GM18870 (cell line): ENCODE measurements at regions not wholly inside any gene's neighbourhood (a gene's known extent, or its start where the extent isn't known, plus 50 kb on each side); places are given as distances from the start of the nearest gene placed in this dataset.
A peak's percentile ranks its signal among the peaks of the same experiment; 100 is the strongest.
"Not testable (repeated sequence)": the region's sequence is repeated elsewhere in the genome, so short reads cannot be mapped to it uniquely, and the experiment has no call there.

Experiments
- ATAC-seq: cut with Tn5 transposase; IDR thresholded peaks from one replicate; pipeline ENCODE4 v1.9.1; 2021; ENCODE audit warnings: moderate library complexity; ENCODE audit not compliant: unreplicated experiment

- ATAC-seq = no peak
These were observed 83.3 kb upstream of the PDZD8 start for GRCh38 chr10:117458571-117458970.

- ATAC-seq = no peak
These were observed 82.7 kb upstream of the PDZD8 start for GRCh38 chr10:117457932-117458331.

GRCh38 chr10:117457071-117457810, 82.0 kb upstream of the PDZD8 start:
- ATAC-seq = no peak

DNA sequence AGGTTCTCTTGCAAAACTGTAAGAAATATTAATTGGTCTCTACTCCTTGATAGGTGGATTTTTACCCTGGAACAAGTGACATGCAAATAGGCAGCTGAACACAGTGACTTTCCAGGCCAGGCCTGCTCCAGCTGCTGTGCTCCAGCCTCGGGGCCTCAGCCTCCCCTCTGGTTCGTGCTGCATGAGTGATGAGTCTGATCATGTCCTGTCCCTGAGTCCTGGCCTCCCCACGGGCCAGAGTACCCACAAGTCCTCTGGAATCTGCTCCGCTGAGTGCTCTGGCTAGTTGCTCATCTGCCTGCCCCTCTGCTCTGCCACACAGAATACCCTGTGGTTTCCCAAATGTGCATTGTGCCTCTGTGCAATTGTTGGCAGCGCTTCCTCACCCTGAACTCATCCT, 80.1 kb upstream of the PDZD8 start:
- no peak for ATAC-seq

- ATAC-seq = no peak
These were observed 79.3 kb upstream of the PDZD8 start for GRCh38 chr10:117454502-117454901.

DNA sequence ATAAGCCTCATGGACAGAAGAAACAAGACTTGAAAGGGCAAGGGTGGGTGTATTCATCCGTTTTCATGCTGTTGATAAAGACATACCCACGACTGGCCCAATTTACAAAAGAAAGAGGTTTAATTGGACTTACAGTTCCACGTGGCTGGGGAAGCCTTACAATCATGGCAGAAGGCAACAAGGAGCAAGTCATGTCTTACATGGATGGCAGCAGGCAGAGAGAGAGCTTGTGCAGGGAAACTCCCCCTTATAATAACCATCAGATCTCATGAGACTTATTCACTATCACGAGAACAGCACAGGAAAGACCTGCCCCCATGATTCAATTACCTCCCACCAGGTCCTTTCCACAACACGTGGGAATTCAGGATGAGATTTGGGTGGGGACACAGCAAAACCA, 78.2 kb upstream of the PDZD8 start:
- ATAC-seq = not testable (repeated sequence)

DNA sequence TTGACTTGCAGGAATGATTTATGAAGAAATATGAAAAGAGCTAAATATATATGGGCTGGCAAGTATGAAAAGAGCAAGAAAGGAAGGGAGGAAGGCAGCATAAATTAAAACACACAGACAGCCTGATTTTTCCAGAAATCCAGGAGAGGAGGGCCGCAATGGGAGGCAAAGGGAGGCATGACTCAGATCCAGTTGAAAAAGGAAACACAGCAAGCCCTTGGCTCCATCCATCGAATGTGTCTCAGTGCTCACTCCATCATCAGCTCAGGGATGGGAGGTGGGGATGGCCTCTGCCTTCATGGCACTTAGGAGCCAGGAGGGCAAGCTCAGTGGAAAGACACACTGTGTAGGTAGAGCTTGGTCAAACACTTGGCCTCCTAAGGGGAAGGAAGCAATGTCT, 75.7 kb upstream of the PDZD8 start:
- ATAC-seq = no peak

GRCh38 chr10:117449636-117450035, 74.4 kb upstream of the PDZD8 start:
- ATAC-seq = no peak

GRCh38 chr10:117448802-117449201, 73.6 kb upstream of the PDZD8 start:
- ATAC-seq = no peak

DNA sequence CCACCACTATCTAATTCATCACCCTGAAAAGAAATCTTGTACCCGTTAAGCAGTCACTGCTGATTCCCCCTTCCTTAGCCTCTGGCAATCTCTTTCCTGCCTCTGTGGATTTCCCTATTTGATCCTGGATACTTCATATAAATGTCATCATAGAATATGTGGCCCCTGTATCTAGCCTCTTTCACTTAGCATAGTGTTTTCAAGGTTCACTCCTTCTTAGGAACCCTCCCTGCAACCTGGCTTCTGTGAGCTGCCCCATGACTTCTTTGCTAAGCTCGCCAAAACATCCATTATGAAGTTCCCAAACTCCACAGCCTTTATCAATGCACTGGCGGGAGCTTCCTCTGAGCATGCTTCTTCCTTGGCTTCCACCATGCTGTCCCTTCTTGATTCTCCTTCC, 70.8 kb upstream of the PDZD8 start:
- no peak for ATAC-seq

GRCh38 chr10:117444497-117445040, 69.3 kb upstream of the PDZD8 start:
- no peak for ATAC-seq

DNA sequence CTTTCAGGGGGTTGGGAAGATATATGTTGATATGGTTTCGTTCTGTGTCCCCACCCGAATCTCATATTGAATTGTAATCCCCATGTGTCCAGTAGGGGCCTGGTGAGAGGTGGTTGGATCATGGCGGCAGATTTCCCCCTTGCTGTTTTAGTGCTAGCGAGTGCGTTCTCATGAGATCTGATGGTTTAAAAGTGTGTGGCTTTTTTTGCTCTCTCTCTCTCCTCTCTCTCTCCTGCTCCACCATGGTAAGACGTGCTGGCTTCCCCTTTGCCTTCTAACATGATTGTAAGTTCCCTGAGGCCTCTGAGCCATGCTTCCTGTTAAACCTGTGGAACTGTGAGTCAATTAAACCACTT, 68.4 kb upstream of the PDZD8 start:
- ATAC-seq = no peak

DNA sequence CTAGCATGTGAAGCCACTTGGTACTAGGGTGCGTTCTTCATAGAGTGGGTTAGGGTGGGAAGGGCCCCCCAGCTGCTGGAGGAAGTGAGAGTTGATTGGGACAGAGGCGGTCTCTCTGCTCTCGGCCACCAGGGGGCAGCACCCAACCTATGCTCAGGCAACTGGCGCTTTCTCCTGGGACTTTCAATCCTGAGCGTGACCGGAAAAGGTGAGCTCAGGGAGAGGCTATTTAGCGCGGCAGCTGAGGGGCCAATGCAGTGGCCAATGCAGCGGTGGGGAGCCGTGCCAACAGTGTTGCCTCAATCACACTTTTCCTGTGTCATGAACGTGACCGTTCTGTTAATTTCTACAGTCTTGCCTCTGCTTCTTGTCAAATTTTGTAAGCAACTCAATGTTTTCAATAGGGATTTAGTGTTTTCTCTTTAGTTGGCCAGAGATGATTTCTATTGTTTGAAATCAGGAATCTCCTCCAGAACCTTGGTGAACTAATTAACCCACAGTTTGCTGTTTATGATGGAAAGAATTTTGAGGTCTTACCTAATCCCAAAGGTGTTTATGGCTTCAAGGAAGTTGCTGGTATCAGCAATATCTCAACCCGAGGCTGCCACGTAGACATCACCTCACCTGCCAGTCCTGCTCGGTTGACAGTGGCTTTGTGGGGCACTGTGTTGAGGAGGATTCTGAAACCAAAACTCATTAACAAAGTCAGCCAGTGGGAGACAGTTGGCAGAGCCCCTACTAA, 67.9 kb upstream of the PDZD8 start:
- ATAC-seq = peak; percentile 67

DNA sequence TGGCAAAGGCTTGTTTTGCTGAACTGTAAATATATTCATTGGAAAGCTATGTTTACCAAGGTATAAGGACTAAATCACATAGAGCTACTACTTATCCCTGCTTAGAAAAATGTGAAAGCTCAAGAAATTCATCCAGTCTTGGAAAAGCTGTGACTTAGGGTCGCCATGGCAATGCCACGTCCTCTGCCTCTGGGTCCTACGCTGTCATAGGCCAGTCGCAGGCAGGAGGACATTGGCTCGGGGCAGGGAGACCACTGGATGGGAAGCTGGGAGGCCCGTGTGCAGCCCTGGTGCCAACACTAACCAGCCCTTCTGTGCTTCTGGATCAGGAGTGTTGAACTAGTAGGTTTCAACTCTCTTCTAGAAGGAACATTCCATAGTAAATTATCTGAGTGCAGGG, 67.3 kb upstream of the PDZD8 start:
- peak; percentile 5 for ATAC-seq

DNA sequence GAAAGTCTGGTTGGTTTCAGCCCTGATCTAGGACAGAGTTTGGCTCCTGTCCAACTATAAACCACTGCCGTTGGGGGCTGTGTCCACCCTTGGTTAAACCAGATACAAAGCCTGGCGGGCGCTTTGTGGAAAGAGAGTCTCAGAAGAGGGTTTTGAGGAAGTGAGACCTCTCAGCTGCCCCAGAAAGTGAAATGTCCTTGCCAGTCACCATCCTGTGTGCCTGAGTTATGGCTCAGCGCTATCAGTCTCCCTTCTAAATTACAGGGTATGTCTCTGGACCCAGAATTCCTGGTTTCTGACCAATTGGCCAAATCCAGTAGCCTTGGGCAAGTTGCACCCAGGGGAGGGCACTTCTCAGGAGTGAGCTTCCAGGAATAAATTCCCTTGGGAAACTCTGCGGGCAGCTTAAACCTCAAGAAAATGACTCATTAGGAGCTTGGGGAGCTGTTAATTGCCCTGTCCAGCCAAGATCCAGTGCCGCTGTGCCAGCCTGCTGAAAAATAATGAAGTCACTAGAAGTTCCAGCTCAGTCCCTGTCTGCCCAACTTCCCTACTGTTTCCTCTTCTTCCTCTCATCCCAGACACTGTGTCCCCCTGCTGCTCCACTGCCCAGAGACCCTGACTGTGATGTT, 66.7 kb upstream of the PDZD8 start:
- peak; percentile 70 for ATAC-seq

DNA sequence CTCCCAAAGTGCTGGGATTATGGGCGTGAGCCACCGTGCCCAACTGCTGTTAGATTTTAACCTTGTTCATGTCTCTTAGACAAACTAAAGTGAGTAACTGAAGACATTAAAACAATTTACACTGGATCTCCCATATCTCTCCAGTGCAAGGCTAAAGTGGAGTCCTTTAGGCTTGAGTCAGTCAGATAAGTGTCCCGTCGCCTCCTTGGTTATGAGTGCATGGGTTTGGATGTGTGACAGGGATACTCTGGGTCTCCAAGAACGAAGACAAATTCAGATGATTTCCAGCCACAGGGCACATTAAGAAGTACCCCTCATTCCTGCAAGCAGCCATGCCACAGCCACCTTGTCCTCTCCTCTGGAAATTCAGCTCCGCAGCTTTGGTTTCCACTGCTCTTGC, 66.1 kb upstream of the PDZD8 start:
- no peak for ATAC-seq

DNA sequence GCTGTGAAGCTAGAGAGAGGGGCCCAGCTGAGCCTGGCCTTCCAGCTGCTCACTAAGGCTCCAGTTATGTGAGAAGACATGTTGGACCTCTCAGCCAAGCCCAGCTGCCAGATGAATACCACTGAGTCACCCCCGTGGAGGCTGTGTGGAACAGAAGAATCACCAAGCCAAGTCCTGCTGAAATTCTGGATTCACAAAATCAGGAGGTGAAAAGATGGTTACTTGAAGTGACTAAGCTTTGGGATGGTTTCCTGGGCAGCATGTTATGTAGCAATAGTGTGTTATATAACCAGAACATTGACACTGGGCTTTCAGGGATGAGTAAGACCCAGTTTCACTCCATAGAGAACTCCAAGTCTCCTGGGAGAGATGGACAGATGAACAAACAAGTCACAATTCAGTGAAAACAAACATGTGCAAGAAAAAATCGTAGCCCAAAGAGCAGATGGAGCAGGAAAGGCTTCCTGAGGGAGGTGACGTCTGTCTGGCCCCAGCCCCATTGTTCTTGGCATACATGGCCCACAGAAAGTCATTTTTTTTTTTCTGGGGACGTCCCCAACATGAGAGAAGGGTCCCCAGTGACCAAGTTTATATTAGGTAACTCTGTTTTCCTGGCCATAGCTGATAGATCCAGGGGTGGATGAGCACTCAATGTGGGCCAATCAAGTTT, 64.1 kb upstream of the PDZD8 start:
- no peak for ATAC-seq

DNA sequence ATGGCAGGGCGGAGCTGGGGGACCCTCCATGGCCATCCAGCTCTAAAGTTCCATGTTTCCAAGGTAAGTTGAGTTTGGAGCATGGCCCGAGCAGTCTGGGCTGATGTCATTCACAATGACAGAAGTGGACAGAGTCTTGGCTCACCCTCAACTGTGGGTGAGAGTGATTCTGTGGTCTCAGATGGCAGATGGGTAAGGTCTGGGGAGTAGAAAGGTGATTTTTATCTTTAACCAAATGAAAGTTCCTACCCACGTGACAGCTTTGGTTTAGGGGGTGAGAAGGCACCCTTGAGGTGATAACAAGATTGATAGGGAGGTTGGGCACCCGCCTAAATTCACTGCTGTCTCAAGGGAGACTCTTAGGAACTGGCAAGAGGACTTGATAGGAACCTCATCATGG, 57.6 kb upstream of the PDZD8 start:
- ATAC-seq = peak; percentile 61

GRCh38 chr10:117431160-117431559, 55.9 kb upstream of the PDZD8 start:
- no peak for ATAC-seq

DNA sequence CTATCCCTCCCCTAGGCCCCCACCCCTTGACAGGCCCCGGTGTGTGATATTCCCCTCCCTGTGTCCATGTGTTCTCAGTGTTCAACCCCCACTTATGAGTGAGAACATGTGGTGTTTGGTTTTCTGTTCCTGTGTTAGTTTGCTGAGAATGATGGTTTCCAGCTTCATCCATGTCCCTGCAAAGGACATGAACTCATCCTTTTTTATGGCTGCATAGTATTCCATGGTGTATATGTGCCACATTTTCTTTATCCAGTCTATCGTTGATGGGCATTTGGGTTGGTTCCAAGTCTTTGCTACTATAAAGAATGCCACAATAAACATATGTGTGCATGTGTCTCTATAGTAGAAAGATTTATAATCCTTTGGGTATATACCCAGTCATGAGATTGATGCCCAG, 55.3 kb upstream of the PDZD8 start:
- ATAC-seq = not testable (repeated sequence)

DNA sequence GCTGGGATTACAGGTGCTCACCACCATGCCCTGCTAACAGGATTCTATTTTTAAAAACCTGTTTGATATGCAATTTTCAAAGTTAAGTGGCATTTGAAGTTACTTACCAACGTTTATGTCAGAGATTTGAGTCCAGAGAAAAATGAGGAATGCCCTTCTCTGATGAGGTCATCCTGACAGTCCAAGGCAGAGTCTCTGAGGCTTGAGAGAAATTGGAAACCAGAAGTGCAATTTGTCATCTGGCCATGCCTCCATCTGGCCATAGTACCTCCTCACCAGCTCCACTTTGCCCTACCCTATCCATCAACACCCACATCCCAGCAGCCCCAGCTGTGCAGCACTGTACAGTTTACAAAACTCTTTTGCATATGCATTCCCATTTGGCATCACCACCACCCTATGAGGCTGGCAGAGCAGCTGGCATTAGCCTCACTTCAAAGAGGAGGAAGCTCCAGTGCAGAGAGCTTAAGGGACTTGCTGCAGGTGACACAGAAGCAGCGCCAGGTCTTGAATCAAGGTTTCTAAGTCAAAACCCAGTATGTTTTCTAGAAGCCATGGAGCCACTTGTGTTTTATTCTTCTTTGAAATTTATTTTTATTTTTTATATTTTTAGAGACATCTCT, 54.5 kb upstream of the PDZD8 start:
- no peak for ATAC-seq
